IMR-90 (cell line): ENCODE measurements at regions not wholly inside any gene's neighbourhood (a gene's known extent, or its start where the extent isn't known, plus 50 kb on each side); places are given as distances from the start of the nearest gene placed in this dataset.

ENCODE experiments used
- FOS ChIP-seq: fragments of 150-350 bp; IDR thresholded peaks from 2 replicates; pipeline ENCODE4 v1.6.1; 2016; ENCODE audit warnings: low read depth, low read length
- MAZ ChIP-seq: IDR thresholded peaks from 2 replicates; pipeline ENCODE4 v1.6.1; 2012; ENCODE audit warnings: low read depth, mild to moderate bottlenecking, low read length, improper control_type of control experiment, moderate library complexity, borderline replicate concordance
- RAD21 ChIP-seq: IDR thresholded peaks from 2 replicates; pipeline ENCODE4 v1.6.1; 2012; ENCODE audit warnings: low read length, improper control_type of control experiment
- RCOR1 ChIP-seq: IDR thresholded peaks from 2 replicates; pipeline ENCODE4 v1.6.1; 2012; ENCODE audit warnings: mild to moderate bottlenecking, low read length, improper control_type of control experiment; ENCODE audit not compliant: insufficient replicate concordance
- TF ChIP-seq, protein P1 (sequence below): conservative IDR thresholded peaks from 2 replicates; pipeline ENCODE4 v1.5.1; 2012; ENCODE audit warnings: mild to moderate bottlenecking, low read depth, low read length, improper control_type of control experiment

DNA sequence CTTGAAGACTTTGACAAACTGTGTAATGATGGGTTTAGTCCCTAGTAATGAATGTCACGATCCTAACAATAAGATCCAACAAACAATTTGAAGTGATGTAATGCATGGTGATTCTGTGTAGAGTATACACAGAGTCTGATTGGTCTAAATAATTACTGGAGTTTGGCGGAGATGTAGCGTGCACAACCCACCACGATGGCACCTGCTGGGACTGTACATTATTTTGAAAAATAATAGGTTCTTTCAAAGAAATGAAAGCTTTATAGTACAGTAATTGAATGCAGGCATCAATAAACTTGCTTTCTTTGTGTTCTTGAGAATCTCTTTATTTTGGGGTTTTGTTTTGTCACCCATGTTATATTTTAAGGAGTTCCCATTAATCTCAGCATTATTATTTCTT lies 902.2 kb upstream of the PCDH7 start:
- TF ChIP-seq, protein P1, sequence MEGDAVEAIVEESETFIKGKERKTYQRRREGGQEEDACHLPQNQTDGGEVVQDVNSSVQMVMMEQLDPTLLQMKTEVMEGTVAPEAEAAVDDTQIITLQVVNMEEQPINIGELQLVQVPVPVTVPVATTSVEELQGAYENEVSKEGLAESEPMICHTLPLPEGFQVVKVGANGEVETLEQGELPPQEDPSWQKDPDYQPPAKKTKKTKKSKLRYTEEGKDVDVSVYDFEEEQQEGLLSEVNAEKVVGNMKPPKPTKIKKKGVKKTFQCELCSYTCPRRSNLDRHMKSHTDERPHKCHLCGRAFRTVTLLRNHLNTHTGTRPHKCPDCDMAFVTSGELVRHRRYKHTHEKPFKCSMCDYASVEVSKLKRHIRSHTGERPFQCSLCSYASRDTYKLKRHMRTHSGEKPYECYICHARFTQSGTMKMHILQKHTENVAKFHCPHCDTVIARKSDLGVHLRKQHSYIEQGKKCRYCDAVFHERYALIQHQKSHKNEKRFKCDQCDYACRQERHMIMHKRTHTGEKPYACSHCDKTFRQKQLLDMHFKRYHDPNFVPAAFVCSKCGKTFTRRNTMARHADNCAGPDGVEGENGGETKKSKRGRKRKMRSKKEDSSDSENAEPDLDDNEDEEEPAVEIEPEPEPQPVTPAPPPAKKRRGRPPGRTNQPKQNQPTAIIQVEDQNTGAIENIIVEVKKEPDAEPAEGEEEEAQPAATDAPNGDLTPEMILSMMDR: no peak
- TF ChIP-seq RCOR1 (no peak), FOS (no peak), RAD21 (no peak), MAZ (no peak)
